ENCODE measurements at regions not wholly inside any gene's neighbourhood (a gene's known extent, or its start where the extent isn't known, plus 50 kb on each side); places are given as distances from the start of the nearest gene placed in this dataset.

DNA sequence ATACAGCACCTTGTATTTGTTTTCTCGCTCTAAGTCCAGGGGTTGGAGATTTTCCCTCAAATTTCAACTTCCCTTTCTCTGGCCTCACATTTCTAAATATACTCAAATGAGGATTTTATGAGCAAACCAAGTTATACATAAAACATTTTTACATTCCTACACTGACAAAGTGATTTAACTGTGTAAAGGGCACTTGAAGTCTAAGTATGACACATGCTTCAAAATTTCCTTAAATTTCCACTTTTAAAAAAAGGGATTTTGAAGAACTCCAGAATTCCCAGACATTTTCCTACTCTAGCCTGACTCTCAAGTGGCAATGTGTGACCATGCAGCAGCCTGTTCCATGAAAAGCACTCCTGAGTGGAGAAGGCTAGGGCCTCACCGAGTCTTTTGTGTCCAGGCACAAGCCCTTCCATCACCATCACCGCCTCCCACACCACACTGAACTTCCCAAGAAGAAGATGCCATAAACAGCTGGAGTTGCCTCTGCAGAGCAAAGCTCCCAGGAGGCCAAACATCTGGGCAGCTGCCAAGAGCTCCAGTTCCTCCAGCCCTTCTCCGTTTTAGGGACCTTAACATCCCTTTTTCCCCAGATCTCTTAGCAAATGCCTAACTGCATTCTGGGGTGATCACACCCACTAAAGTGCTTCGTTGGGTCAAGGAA is 68.9 kb downstream of the NCR2 start:
- Histone ChIP-seq H3K4me3 (ENCODE audit: insufficient read depth, low read length) (no peak overlapping the region), H3K27ac (ENCODE audit: low read depth, low read length) (no peak overlapping the region), H3K9me3 (ENCODE audit: low read depth, low read length) (no peaks in the 10 kb centered on the region), H3K4me2 (ENCODE audit: insufficient read depth, low read length) (no peak overlapping the region), H2AFZ (ENCODE audit: low read length) (no peak overlapping the region), H3K36me3 (ENCODE audit: insufficient read depth, low read length) (no peaks in the 10 kb centered on the region), H3K4me1 (ENCODE audit: insufficient read depth, low read length) (no peaks in the 10 kb centered on the region), H3K79me2 (ENCODE audit: insufficient read depth, low read length) (no peaks in the 10 kb centered on the region), H4K20me1 (ENCODE audit: insufficient read depth, low read length) (no peaks in the 10 kb centered on the region), H3K27me3 (ENCODE audit: insufficient read depth, low read length) (no peaks in the 10 kb centered on the region)
- TF ChIP-seq, protein P1, sequence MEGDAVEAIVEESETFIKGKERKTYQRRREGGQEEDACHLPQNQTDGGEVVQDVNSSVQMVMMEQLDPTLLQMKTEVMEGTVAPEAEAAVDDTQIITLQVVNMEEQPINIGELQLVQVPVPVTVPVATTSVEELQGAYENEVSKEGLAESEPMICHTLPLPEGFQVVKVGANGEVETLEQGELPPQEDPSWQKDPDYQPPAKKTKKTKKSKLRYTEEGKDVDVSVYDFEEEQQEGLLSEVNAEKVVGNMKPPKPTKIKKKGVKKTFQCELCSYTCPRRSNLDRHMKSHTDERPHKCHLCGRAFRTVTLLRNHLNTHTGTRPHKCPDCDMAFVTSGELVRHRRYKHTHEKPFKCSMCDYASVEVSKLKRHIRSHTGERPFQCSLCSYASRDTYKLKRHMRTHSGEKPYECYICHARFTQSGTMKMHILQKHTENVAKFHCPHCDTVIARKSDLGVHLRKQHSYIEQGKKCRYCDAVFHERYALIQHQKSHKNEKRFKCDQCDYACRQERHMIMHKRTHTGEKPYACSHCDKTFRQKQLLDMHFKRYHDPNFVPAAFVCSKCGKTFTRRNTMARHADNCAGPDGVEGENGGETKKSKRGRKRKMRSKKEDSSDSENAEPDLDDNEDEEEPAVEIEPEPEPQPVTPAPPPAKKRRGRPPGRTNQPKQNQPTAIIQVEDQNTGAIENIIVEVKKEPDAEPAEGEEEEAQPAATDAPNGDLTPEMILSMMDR (IDR thresholded peaks at IDR 0.05; ENCODE audit: extremely low read depth, low read depth, low read length) = no peak
- DNase-seq (ENCODE audit: insufficient read length, low spot score, missing footprints) = peak; percentile 82

DNA sequence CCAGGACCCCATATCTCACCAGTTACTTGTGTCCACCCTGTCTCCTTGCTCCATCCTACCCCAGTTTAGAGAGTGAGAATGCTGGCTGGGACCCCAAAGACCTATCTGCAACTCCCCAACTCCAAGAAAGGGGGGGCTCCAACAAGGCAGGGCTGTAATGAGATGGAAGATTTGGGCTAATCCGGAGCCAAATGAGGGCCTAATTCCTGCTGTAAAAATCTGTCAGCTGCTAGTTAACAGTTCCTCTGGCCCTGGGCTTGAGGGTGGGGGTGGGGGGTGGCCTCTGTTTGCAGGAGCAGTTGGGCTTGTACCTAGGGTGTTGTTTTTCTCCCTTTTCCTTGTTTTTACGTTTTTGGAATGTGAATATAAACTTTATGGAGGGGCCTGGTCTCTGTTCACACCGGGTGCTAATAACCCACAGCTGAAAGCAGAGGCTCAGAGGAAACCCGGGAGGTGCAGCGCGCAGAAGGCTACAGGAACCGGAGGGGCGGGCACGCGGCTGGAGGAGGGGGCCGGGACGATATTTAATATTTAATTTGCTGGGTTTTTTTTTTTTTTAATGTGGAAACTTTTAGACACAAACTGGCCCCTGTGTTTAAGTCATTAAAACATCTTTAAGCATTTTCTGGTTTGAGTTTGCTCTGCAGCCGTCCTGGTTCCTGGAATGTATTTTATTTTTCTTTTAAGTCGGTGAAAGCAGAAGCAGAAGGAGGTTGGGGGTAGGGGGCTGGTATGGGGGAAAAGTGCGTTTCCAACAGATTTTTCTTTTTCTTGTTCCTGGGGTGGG is 70.7 kb downstream of the NCR2 start:
- Histone ChIP-seq H3K4me3 (ENCODE audit: insufficient read depth, low read length) (no peak overlapping the region), H4K20me1 (ENCODE audit: insufficient read depth, low read length) (no peaks in the 10 kb centered on the region), H2AFZ (ENCODE audit: low read length) (no peak overlapping the region), H3K27me3 (ENCODE audit: insufficient read depth, low read length) (no peaks in the 10 kb centered on the region), H3K4me1 (ENCODE audit: insufficient read depth, low read length) (no peaks in the 10 kb centered on the region), H3K4me2 (ENCODE audit: insufficient read depth, low read length) (no peak overlapping the region), H3K79me2 (ENCODE audit: insufficient read depth, low read length) (no peaks in the 10 kb centered on the region), H3K36me3 (ENCODE audit: insufficient read depth, low read length) (no peaks in the 10 kb centered on the region), H3K27ac (ENCODE audit: low read depth, low read length) (no peak overlapping the region), H3K9me3 (ENCODE audit: low read depth, low read length) (no peaks in the 10 kb centered on the region)
- TF ChIP-seq, protein P1 (IDR thresholded peaks at IDR 0.05; ENCODE audit: extremely low read depth, low read depth, low read length) = no peak
- DNase-seq (ENCODE audit: insufficient read length, low spot score, missing footprints) = peak; percentile 67

DNA sequence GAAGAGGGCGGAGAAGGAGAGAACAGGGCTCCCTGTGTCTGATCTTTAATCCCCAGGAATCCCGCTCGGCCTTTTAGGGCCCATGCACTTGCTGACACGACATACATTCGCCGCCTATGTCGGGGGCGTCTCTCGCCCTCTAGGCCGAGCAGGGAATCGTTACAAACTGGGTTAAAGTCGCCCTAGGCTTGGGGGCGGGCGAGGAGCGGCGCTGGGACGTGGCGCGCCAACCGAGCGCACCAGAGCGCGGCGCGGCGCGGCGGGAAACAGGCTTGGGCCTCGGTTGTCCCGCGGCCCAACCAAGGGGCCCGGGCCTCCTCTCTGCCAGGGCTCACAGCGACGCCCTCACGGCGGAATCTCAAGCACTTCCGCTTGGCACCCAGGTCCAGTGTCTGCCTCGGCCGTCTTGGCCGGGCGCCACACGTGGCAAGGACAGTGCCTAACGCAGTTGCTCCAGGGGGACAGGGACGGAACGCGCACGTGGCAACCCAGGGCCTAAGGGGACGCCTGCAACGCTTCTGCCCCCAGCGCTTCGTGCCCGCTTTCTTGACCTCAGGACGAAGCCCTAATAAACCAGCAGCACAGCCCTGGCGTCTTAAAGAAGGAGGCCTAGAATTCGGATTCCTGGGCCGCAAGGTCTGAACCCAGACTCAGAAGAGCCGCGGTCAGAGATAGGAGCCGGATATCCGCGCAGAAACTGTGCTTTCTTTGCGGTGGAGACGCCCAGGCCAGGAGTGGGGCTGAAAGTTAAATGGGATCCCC is 71.5 kb downstream of the NCR2 start:
- no peaks in the 10 kb centered on the region for H4K20me1 ChIP-seq (ENCODE audit: insufficient read depth, low read length)
- H3K27ac ChIP-seq (ENCODE audit: low read depth, low read length) = no peak overlapping the region
- no peaks in the 10 kb centered on the region for H3K4me1 ChIP-seq (ENCODE audit: insufficient read depth, low read length)
- H3K9me3 ChIP-seq (ENCODE audit: low read depth, low read length) = no peaks in the 10 kb centered on the region
- DNase-seq (ENCODE audit: insufficient read length, low spot score, missing footprints) = peak; percentile 85
- H3K79me2 ChIP-seq (ENCODE audit: insufficient read depth, low read length) = no peaks in the 10 kb centered on the region
- TF ChIP-seq, protein P1 (IDR thresholded peaks at IDR 0.05; ENCODE audit: extremely low read depth, low read depth, low read length) = no peak
- no peak overlapping the region for H3K4me2 ChIP-seq (ENCODE audit: insufficient read depth, low read length)
- no peaks in the 10 kb centered on the region for H3K36me3 ChIP-seq (ENCODE audit: insufficient read depth, low read length)
- H3K27me3 ChIP-seq (ENCODE audit: insufficient read depth, low read length) = no peaks in the 10 kb centered on the region
- no peak overlapping the region for H3K4me3 ChIP-seq (ENCODE audit: insufficient read depth, low read length)
- H2AFZ ChIP-seq (ENCODE audit: low read length) = no peak overlapping the region

DNA sequence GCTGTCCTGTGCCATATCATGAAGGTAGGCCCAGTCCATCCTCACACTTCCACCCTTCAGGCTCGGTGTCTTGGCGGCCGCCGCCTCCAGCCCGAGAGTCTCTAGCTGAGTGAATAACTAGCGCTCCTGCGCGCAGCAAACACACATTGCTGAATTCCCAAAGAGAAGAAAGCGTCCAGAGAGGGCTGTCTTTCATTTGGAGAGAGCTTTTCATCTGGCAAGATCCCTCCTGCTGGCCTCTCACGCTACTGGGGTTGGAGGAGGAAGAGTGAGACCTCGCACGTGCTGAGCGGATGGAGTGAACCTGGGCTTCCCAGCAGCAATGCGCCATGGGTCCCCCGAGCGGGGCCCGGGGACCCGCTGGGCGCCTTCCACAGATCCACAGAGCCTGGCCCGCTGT is 73.2 kb downstream of the NCR2 start:
- no peak overlapping the region for H3K4me2 ChIP-seq (ENCODE audit: insufficient read depth, low read length)
- TF ChIP-seq, protein P1 (IDR thresholded peaks at IDR 0.05; ENCODE audit: extremely low read depth, low read depth, low read length) = no peak
- no peak overlapping the region for H2AFZ ChIP-seq (ENCODE audit: low read length)
- peaks cover 14% of the 10 kb centered on the region for H3K27me3 ChIP-seq (ENCODE audit: insufficient read depth, low read length)
- H4K20me1 ChIP-seq (ENCODE audit: insufficient read depth, low read length) = no peaks in the 10 kb centered on the region
- H3K4me1 ChIP-seq (ENCODE audit: insufficient read depth, low read length) = no peaks in the 10 kb centered on the region
- no peaks in the 10 kb centered on the region for H3K79me2 ChIP-seq (ENCODE audit: insufficient read depth, low read length)
- no peaks in the 10 kb centered on the region for H3K9me3 ChIP-seq (ENCODE audit: low read depth, low read length)
- H3K4me3 ChIP-seq (ENCODE audit: insufficient read depth, low read length) = no peak overlapping the region
- no peak overlapping the region for H3K27ac ChIP-seq (ENCODE audit: low read depth, low read length)
- no peaks in the 10 kb centered on the region for H3K36me3 ChIP-seq (ENCODE audit: insufficient read depth, low read length)
- DNase-seq (ENCODE audit: insufficient read length, low spot score, missing footprints) = no peak

Measured in osteoblast (primary cell).